IMR-90 (cell line): ENCODE measurements at regions not wholly inside any gene's neighbourhood (a gene's known extent, or its start where the extent isn't known, plus 50 kb on each side); places are given as distances from the start of the nearest gene placed in this dataset.

ENCODE experiments used
- ATAC-seq: fragments of 200-7000 bp; cut with Tn5 transposase; 2 replicates; pipeline ENCODE4 v1.9.1; 2020; ENCODE audit warnings: low read depth, mild to moderate bottlenecking, moderate library complexity
- BruUV-seq: library from RNA; stranded (reverse); fragments of 400-500 nt; replicated peaks from 2 replicates; lab custom pipeline; 2021; lab: Mats Ljungman, UMichigan
- CTCF ChIA-PET: fragments of 300-600 bp; formaldehyde crosslinking; extraction: SDS; loops from one replicate; lab custom pipeline; 2021; ENCODE audit warnings: antibody characterized with exemption; lab: Yijun Ruan, JAX
- POLR2A ChIA-PET: fragments of 300-600 bp; sonication (Branson Sonifier 250); formaldehyde crosslinking; loops from one replicate; lab custom pipeline; 2022; ENCODE audit warnings: antibody characterized with exemption; ENCODE audit not compliant: unreplicated experiment; lab: Charles Lee
- DNase-seq: peaks from one replicate; pipeline ENCODE4 v3.0.0; 2013
- H2AFZ ChIP-seq: replicated peaks from 2 replicates; pipeline ENCODE3; 2013; ENCODE audit warnings: low read length, mild to moderate bottlenecking; ENCODE audit not compliant: poor library complexity
- H2AK5ac ChIP-seq: 2 replicates; pipeline ENCODE4 v1.6.1; 2013; ENCODE audit warnings: low read depth, low read length, inconsistent platforms
- H2AK9ac ChIP-seq: replicated peaks from 2 replicates; pipeline ENCODE3; 2013; ENCODE audit warnings: mild to moderate bottlenecking, low read depth, low read length, moderate library complexity; ENCODE audit not compliant: poor library complexity
- H2BK120ac ChIP-seq: 2 replicates; pipeline ENCODE4 v1.6.1; 2013; ENCODE audit warnings: low read depth, low read length, inconsistent platforms
- H2BK15ac ChIP-seq: 3 replicates; pipeline ENCODE4 v1.6.1; 2013; ENCODE audit warnings: low read depth, low read length, inconsistent platforms
- H2BK20ac ChIP-seq: 2 replicates; pipeline ENCODE4 v1.6.1; 2013; ENCODE audit warnings: low read depth, mild to moderate bottlenecking, inconsistent platforms, low read length, moderate library complexity
- H2BK5ac ChIP-seq: 2 replicates; pipeline ENCODE4 v1.6.1; 2013; ENCODE audit warnings: mild to moderate bottlenecking, low read depth, low read length, inconsistent platforms; ENCODE audit not compliant: poor library complexity, severe bottlenecking
- H3K14ac ChIP-seq: replicated peaks from 2 replicates; pipeline ENCODE4 v1.6.1; 2013; ENCODE audit warnings: low read depth, low read length, inconsistent platforms
- H3K18ac ChIP-seq: 2 replicates; pipeline ENCODE4 v1.6.1; 2013; ENCODE audit warnings: low read depth, low read length, control low read depth
- H3K23ac ChIP-seq: 2 replicates; pipeline ENCODE4 v1.6.1; 2013; ENCODE audit warnings: low read depth, low read length, inconsistent platforms
- H3K27ac ChIP-seq: 2 replicates; pipeline ENCODE4 v1.5.1; 2013; ENCODE audit warnings: mild to moderate bottlenecking, control low read depth, low read length; ENCODE audit not compliant: insufficient read depth
- H3K27me3 ChIP-seq: 2 replicates; pipeline ENCODE4 v1.6.1; 2013; ENCODE audit warnings: low read length; ENCODE audit not compliant: control insufficient read depth, insufficient read depth
- H3K36me3 ChIP-seq: 2 replicates; pipeline ENCODE4 v1.6.1; 2013; ENCODE audit warnings: low read length, mixed read lengths; ENCODE audit not compliant: control insufficient read depth, insufficient read depth
- H3K4ac ChIP-seq: 2 replicates; pipeline ENCODE4 v1.6.1; 2013; ENCODE audit warnings: low read depth, low read length, inconsistent platforms
- H3K4me1 ChIP-seq: 2 replicates; pipeline ENCODE4 v1.6.1; 2013; ENCODE audit warnings: low read length, mixed read lengths; ENCODE audit not compliant: control insufficient read depth, insufficient read depth
- H3K4me2 ChIP-seq: 2 replicates; pipeline ENCODE4 v1.6.1; 2013; ENCODE audit warnings: low read depth, mild to moderate bottlenecking, control low read depth, low read length, moderate library complexity
- H3K4me3 ChIP-seq: 2 replicates; pipeline ENCODE4 v1.5.1; 2013; ENCODE audit warnings: low read depth, mild to moderate bottlenecking, control low read depth, low read length, moderate library complexity; ENCODE audit not compliant: insufficient read depth
- H3K56ac ChIP-seq: 2 replicates; pipeline ENCODE4 v1.6.1; 2013; ENCODE audit warnings: low read length, inconsistent platforms; ENCODE audit not compliant: insufficient read depth; ENCODE audit errors: extremely low read depth
- H3K79me1 ChIP-seq, 2 experiments: 2 replicates each; pipeline ENCODE4 v1.6.1; 2013; ENCODE audit warnings: low read length in 2 of 2, inconsistent platforms in 1 of 2, low read depth in 1 of 2
- H3K9ac ChIP-seq: 2 replicates; pipeline ENCODE4 v1.6.1; 2013; ENCODE audit warnings: low read depth, low read length, control low read depth
- H3K9me1 ChIP-seq: 2 replicates; pipeline ENCODE4 v1.6.1; 2013; ENCODE audit warnings: low read length, inconsistent platforms; ENCODE audit not compliant: insufficient read depth
- H3K9me3 ChIP-seq: 2 replicates; pipeline ENCODE4 v1.6.1; 2013; ENCODE audit warnings: low read length; ENCODE audit not compliant: control insufficient read depth, insufficient read depth
- H4K20me1 ChIP-seq: 2 replicates; pipeline ENCODE4 v1.6.1; 2013; ENCODE audit warnings: low read length, inconsistent platforms; ENCODE audit not compliant: insufficient read depth
- H4K5ac ChIP-seq: 2 replicates; pipeline ENCODE4 v1.6.1; 2013; ENCODE audit warnings: mild to moderate bottlenecking, low read depth, low read length, control low read depth
- H4K8ac ChIP-seq, 2 experiments: 2 replicates each; pipeline ENCODE4 v1.6.1; 2013; ENCODE audit warnings: low read depth in 2 of 2, low read length in 2 of 2, control low read depth in 1 of 2, inconsistent platforms in 1 of 2
- H4K91ac ChIP-seq: 2 replicates; pipeline ENCODE4 v1.6.1; 2013; ENCODE audit warnings: low read depth, low read length, inconsistent platforms; ENCODE audit not compliant: insufficient read depth
- BHLHE40 ChIP-seq: fragments of 150-350 bp; IDR thresholded peaks from 2 replicates; pipeline ENCODE4 v1.6.1; 2016; ENCODE audit warnings: mild to moderate bottlenecking, low read depth, low read length
- CEBPB ChIP-seq: IDR thresholded peaks from 2 replicates; pipeline ENCODE4 v1.6.1; 2012; ENCODE audit warnings: low read depth, low read length, improper control_type of control experiment
- CHD1 ChIP-seq: IDR thresholded peaks from 2 replicates; pipeline ENCODE4 v1.6.1; 2012; ENCODE audit warnings: low read depth, low read length, improper control_type of control experiment
- ELK1 ChIP-seq: fragments of 150-350 bp; IDR thresholded peaks from 2 replicates; pipeline ENCODE4 v1.6.1; 2016; ENCODE audit warnings: low read depth, mild to moderate bottlenecking, low read length, moderate library complexity, borderline replicate concordance
- FOS ChIP-seq: fragments of 150-350 bp; IDR thresholded peaks from 2 replicates; pipeline ENCODE4 v1.6.1; 2016; ENCODE audit warnings: low read depth, low read length
- MAFK ChIP-seq: IDR thresholded peaks from 2 replicates; pipeline ENCODE4 v1.6.1; 2012; ENCODE audit warnings: low read depth, low read length, improper control_type of control experiment
- MAZ ChIP-seq: IDR thresholded peaks from 2 replicates; pipeline ENCODE4 v1.6.1; 2012; ENCODE audit warnings: low read depth, mild to moderate bottlenecking, low read length, improper control_type of control experiment, moderate library complexity, borderline replicate concordance
- MXI1 ChIP-seq: IDR thresholded peaks from 2 replicates; pipeline ENCODE4 v1.6.1; 2012; ENCODE audit warnings: low read depth, mild to moderate bottlenecking, low read length, moderate library complexity, borderline replicate concordance
- NFE2L2 ChIP-seq: fragments of 150-350 bp; IDR thresholded peaks from 2 replicates; pipeline ENCODE4 v1.6.1; 2016; ENCODE audit warnings: low read depth, mild to moderate bottlenecking, low read length
- POLR2A ChIP-seq: IDR thresholded peaks from 2 replicates; pipeline ENCODE4 v1.6.1; 2012; ENCODE audit warnings: mild to moderate bottlenecking, low read depth, low read length
- RAD21 ChIP-seq: IDR thresholded peaks from 2 replicates; pipeline ENCODE4 v1.6.1; 2012; ENCODE audit warnings: low read length, improper control_type of control experiment
- RCOR1 ChIP-seq: IDR thresholded peaks from 2 replicates; pipeline ENCODE4 v1.6.1; 2012; ENCODE audit warnings: mild to moderate bottlenecking, low read length, improper control_type of control experiment; ENCODE audit not compliant: insufficient replicate concordance
- RFX5 ChIP-seq: IDR thresholded peaks from 2 replicates; pipeline ENCODE4 v1.8.0; 2012; ENCODE audit warnings: low read depth, mild to moderate bottlenecking, low read length, moderate library complexity
- SMC3 ChIP-seq: fragments of 150-350 bp; IDR thresholded peaks from 2 replicates; pipeline ENCODE4 v1.6.1; 2016; ENCODE audit warnings: low read depth, mild to moderate bottlenecking, antibody characterized with exemption, low read length, moderate library complexity
- WGBS, 2 experiments: methylation state at CpG; one replicate each; pipeline versions ENCODE4 v1.1.5 to v1.1.7; 2013; ENCODE audit warnings: missing lambda C conversion rate in 2 of 2; ENCODE audit not compliant: insufficient read length in 1 of 2; ENCODE audit errors: extremely low coverage in 2 of 2; 5-methylcytosine and 5-hydroxymethylcytosine counted together
- dilution Hi-C: fragments of 300-500 bp; cut with HindIII; formaldehyde crosslinking; loops from one replicate; pipeline ENCODE4 v1.14.3; 2018; ENCODE audit warnings: low sequenced_read_pairs; ENCODE audit not compliant: unreplicated experiment
- in situ Hi-C: fragments of 300-500 bp; cut with MboI; formaldehyde crosslinking; loops from 3 replicates; pipeline ENCODE4 v1.14.3; 2019; ENCODE audit warnings: low sequenced_read_pairs, inconsistent platforms, mixed read lengths
- intact Hi-C: fragments of 100-400 bp; cut with micrococcal nuclease; formaldehyde crosslinking; loops from 2 replicates; pipeline ENCODE4 v1.10.0; 2022
- TF ChIP-seq, protein P1 (sequence below): conservative IDR thresholded peaks from 2 replicates; pipeline ENCODE4 v1.5.1; 2012; ENCODE audit warnings: mild to moderate bottlenecking, low read depth, low read length, improper control_type of control experiment
- TF ChIP-seq, protein P2 (sequence below): fragments of 150-350 bp; IDR thresholded peaks from 2 replicates; pipeline ENCODE4 v1.6.1; 2017; ENCODE audit warnings: mild to moderate bottlenecking, antibody characterized with exemption, low read length, low read depth

- Histone ChIP-seq H2BK20ac (no peak overlapping the region), H2AK5ac (no peak overlapping the region), H3K27ac (no peak overlapping the region), H2AFZ (no peak overlapping the region), H3K9ac (no peak overlapping the region), H3K18ac (no peak overlapping the region), H3K27me3 (no peaks in the 10 kb centered on the region), H4K8ac (no peak overlapping the region), H3K9me3 (peaks cover 35% of the 10 kb centered on the region), H4K5ac (no peak overlapping the region), H3K9me1 (no peaks in the 10 kb centered on the region), H3K4me3 (no peak overlapping the region), H3K36me3 (no peaks in the 10 kb centered on the region), H3K4me1 (no peaks in the 10 kb centered on the region), H2AK9ac (no peak overlapping the region), H4K20me1 (no peaks in the 10 kb centered on the region), H4K91ac (no peak overlapping the region), H3K23ac (no peak overlapping the region), H2BK120ac (no peak overlapping the region), H2BK5ac (no peak overlapping the region), H3K14ac (no peak overlapping the region), H3K4ac (no peak overlapping the region), H3K56ac (no peak overlapping the region), H3K79me1 (no peaks in the 10 kb centered on the region), H3K4me2 (no peak overlapping the region), H2BK15ac (no peak overlapping the region)
- ChIA-PET CTCF (no interaction called here), POLR2A (no interaction called here)
- no peak for DNase-seq
- no TSS peak for BruUV-seq
- dilution Hi-C loops (no loop called here), in situ Hi-C loops (no loop called here), intact Hi-C loops (no loop called here)
- no peak for ATAC-seq
- TF ChIP-seq MAFK (no peak), MXI1 (no peak), RFX5 (no peak), RAD21 (no peak), MAZ (no peak), RCOR1 (no peak), NFE2L2 (no peak), CEBPB (no peak), CHD1 (no peak), ELK1 (no peak), FOS (no peak), POLR2A (no peak), BHLHE40 (no peak), SMC3 (no peak)
- TF ChIP-seq, protein P1, sequence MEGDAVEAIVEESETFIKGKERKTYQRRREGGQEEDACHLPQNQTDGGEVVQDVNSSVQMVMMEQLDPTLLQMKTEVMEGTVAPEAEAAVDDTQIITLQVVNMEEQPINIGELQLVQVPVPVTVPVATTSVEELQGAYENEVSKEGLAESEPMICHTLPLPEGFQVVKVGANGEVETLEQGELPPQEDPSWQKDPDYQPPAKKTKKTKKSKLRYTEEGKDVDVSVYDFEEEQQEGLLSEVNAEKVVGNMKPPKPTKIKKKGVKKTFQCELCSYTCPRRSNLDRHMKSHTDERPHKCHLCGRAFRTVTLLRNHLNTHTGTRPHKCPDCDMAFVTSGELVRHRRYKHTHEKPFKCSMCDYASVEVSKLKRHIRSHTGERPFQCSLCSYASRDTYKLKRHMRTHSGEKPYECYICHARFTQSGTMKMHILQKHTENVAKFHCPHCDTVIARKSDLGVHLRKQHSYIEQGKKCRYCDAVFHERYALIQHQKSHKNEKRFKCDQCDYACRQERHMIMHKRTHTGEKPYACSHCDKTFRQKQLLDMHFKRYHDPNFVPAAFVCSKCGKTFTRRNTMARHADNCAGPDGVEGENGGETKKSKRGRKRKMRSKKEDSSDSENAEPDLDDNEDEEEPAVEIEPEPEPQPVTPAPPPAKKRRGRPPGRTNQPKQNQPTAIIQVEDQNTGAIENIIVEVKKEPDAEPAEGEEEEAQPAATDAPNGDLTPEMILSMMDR, result no peak
- TF ChIP-seq, protein P2, sequence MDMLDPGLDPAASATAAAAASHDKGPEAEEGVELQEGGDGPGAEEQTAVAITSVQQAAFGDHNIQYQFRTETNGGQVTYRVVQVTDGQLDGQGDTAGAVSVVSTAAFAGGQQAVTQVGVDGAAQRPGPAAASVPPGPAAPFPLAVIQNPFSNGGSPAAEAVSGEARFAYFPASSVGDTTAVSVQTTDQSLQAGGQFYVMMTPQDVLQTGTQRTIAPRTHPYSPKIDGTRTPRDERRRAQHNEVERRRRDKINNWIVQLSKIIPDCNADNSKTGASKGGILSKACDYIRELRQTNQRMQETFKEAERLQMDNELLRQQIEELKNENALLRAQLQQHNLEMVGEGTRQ, result no peak
- WGBS, 2 experiments, result 33% methylated on average over 1 of the region's 7 CpGs; no CpG with 5 or more reads in 1 of the 2 experiments
Observed at GRCh38 chr19:28549680-28550277, 663.2 kb downstream of the UQCRFS1 start.
